Pancreas (tissue), 10 donors: ENCODE measurements at regions not wholly inside any gene's neighbourhood (a gene's known extent, or its start where the extent isn't known, plus 50 kb on each side); places are given as distances from the start of the nearest gene placed in this dataset.
A peak's percentile ranks its signal among the peaks of the same experiment; 100 is the strongest.
"Not testable (repeated sequence)": the region's sequence is repeated elsewhere in the genome, so short reads cannot be mapped to it uniquely, and the experiment has no call there.

Source experiments
- ATAC-seq, 4 donors: fragments of 200-7000 bp; cut with Tn5 transposase; one replicate each; pipeline versions ENCODE4 v1.8.0 to v1.9.1; 2020; ENCODE audit warnings: mild to moderate bottlenecking in 4 of 4, moderate library complexity in 4 of 4
- DNase-seq, 6 donors: peaks; one replicate each; pipeline ENCODE4 v3.0.0-alpha.2; 2020
- FAIRE-seq: peaks from 2 replicates; lab custom pipeline; 2012; peaks lifted over from hg19 to GRCh38; lab: Jason Lieb, UNC
- H3K27ac ChIP-seq, 4 donors: fragments of 200-600 bp; sonication (generic); 1 replicate in 3 of 4; 2 replicates in 1 of 4; pipeline versions ENCODE4 v1.5.0 to v1.8.0; 2020
- H3K27me3 ChIP-seq, 4 donors: fragments of 200-600 bp; one replicate each; pipeline ENCODE4 v1.8.0; 2021
- H3K36me3 ChIP-seq, 3 donors: fragments of 200-600 bp; sonication (generic) in 1 of 3; one replicate each; pipeline versions ENCODE4 v1.5.0 to v1.8.0; 2020 to 2021
- H3K4me1 ChIP-seq, 3 donors: fragments of 200-600 bp; one replicate each; pipeline ENCODE4 v1.8.0; 2021
- H3K4me3 ChIP-seq, 4 donors: fragments of 200-600 bp; sonication (generic) in 2 of 4; one replicate each; pipeline versions ENCODE4 v1.5.0 to v1.8.0; 2020 to 2021
- H3K9me3 ChIP-seq, 4 donors: fragments of 200-600 bp; one replicate each; pipeline ENCODE4 v1.8.0; 2021
- WGBS, 2 donors: extraction: QIAGEN DNeasy Blood & Tissue Kit; methylation state at CpG; one replicate each; pipeline ENCODE4 v1.1.7; 2013; 5-methylcytosine and 5-hydroxymethylcytosine counted together
- intact Hi-C, 3 donors: fragments of 100-400 bp; cut with DNase I; formaldehyde crosslinking; loops; one replicate each; pipeline versions ENCODE4 v1.11.1 to v1.14.2; 2022
- TF ChIP-seq, protein P1 (sequence below), 4 donors: fragments of 200-600 bp; sonication (generic) in 3 of 4; IDR thresholded peaks; one replicate each; pipeline versions ENCODE4 v1.5.0 to v1.8.0; 2021; ENCODE audit warnings: antibody characterized with exemption in 4 of 4
- donor health status: healthy with polysubstance abuse.
- donor health status: DM: no; HTN: no; CAD: no; lungs with moderate emphysema.
- donor health status: DM: no; HTN: no; CAD: no.
- donor health status: control.
- donor health status: control.
- donor health status: Bipolar disorder and iron deficiency.
- donor health status: DM: yes; HTN: yes; CAD: no.
- donor health status: DM: no; HTN: no; CAD: no.
- donor health status: DM: no; HTN: no; CAD: no.
- donor health status: DM: yes; HTN: yes; CAD: no.

DNA sequence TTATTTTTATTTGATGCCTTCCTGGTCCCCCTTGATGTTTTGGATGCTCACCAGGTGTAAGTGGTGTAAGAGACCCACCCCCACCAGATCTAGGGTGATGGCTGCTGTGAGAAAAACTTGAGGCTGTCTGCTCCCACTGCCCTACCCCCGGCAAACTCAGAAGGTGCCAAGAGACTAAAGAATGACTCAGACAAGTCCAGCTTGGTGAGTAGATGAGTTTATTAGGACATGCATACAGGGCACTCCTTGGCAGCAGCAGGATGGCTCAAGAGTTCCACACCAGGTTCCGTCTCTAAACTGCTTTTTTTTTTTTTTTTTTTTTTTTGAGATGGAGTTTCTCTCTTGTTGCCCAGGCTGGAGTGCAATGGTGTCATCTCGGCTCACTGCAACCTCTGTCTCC lies 84.0 kb upstream of the HPF1 start:
- no peak for FAIRE-seq
- 66 to 84% methylated on average over 3 of the region's 3 CpGs for WGBS, 2 donors

DNA sequence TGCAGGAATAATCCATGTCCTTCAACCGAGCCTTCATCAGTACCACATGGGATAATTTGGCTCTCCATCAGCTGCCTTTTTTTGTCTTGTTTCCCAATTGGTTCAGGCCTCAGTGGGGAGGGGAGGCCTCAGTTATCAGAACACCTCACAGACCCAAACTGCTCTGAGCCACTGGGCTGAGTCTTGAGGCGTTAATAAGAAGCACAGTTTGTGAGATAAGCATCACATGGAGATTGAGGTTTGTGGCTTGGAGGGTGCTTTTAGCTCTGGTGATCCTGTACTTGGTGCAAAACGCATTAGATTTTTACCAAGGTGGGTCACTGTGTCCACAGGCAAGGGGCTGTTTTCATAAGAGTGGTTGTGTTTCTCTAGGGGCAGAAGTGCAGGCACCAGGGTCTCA lies 82.8 kb upstream of the HPF1 start:
- DNase-seq (no peak), FAIRE-seq (no peak), ATAC-seq (no peak)
- H3K9me3 ChIP-seq, result no peaks in the 10 kb centered on the region
- H3K4me1 ChIP-seq, result no peaks in the 10 kb centered on the region
- intact Hi-C loops, result no loop called here
- H3K27ac ChIP-seq, result no peak overlapping the region
- TF ChIP-seq, protein P1, sequence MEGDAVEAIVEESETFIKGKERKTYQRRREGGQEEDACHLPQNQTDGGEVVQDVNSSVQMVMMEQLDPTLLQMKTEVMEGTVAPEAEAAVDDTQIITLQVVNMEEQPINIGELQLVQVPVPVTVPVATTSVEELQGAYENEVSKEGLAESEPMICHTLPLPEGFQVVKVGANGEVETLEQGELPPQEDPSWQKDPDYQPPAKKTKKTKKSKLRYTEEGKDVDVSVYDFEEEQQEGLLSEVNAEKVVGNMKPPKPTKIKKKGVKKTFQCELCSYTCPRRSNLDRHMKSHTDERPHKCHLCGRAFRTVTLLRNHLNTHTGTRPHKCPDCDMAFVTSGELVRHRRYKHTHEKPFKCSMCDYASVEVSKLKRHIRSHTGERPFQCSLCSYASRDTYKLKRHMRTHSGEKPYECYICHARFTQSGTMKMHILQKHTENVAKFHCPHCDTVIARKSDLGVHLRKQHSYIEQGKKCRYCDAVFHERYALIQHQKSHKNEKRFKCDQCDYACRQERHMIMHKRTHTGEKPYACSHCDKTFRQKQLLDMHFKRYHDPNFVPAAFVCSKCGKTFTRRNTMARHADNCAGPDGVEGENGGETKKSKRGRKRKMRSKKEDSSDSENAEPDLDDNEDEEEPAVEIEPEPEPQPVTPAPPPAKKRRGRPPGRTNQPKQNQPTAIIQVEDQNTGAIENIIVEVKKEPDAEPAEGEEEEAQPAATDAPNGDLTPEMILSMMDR (IDR thresholded peaks at IDR 0.05), result no peak
- no peak overlapping the region for H3K4me3 ChIP-seq
- H3K27me3 ChIP-seq, result no peaks in the 10 kb centered on the region
- no peaks in the 10 kb centered on the region for H3K36me3 ChIP-seq
- WGBS, 2 donors, result 38 to 40% methylated on average over 3 of the region's 3 CpGs

More for the DNA sequence above, 84.0 kb upstream of the HPF1 start:
- TF ChIP-seq, protein P1 (IDR thresholded peaks at IDR 0.05), result no peak
- H3K36me3 ChIP-seq, result no peaks in the 10 kb centered on the region
- H3K27ac ChIP-seq, result no peak overlapping the region
- ATAC-seq (no peak), DNase-seq (no peak)
- no peaks in the 10 kb centered on the region for H3K9me3 ChIP-seq
- H3K27me3 ChIP-seq, result no peaks in the 10 kb centered on the region
- intact Hi-C loops, result no loop called here
- no peak overlapping the region for H3K4me3 ChIP-seq
- no peaks in the 10 kb centered on the region for H3K4me1 ChIP-seq

DNA sequence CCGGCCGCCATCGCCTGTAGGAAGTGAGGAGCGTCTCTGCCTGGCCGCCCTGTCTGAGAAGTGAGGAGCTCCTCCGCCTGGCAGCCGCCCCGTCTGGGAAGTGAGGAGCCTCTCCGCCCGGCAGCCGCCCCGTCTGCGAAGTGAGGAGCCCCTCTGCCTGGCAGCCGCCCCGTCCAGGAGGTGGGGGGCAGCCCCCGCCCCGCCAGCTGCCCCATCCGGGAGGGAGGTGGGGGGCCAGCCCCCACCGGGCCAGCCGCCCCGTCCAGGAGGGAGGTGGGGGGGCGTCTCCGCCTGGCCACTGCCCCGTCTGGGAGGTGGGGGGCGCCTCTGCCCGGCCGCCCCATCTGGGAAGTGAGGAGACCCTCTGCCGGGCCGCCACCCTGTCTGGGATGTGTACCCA lies 70.6 kb upstream of the HPF1 start:
- H3K9me3 ChIP-seq, H3K4me3 ChIP-seq, H3K27ac ChIP-seq, intact Hi-C loops, H3K36me3 ChIP-seq, ATAC-seq, H3K27me3 ChIP-seq, FAIRE-seq, H3K4me1 ChIP-seq: not testable (repeated sequence)
- peak in 2 of 6 donors; percentile 14 to 57 for DNase-seq
- WGBS, 2 donors, result 87 to 97% methylated on average over 25 to 29 of the region's 29 CpGs

DNA sequence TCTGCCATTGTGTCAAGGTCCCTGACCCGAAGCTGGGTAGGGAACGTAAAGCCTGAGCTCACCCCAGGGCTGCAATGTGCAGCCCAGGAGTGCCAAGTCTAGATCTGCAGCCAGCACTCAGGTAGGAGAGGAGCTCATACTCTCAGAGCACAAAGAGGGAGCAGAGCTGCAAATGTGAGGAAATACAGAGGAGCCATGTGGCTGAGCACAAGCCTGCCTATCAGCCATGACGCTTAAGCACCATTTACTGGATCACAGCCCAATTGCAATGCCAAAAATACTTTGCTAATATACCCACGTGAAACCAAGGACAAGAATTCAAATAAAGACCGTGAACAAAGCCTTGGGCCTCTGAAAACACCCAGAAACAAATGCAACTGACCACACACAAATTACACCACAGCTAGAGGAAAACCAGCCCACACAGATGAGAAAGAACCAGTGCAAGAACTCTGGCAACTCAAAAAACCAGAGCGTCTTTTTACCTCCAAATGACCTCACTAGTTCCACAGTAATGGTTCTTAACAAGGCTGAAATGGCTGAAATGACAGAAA lies 69.0 kb upstream of the HPF1 start:
- DNase-seq, result no peak
- intact Hi-C loops, result no loop called here
- Histone ChIP-seq H3K9me3 (no peaks in the 10 kb centered on the region), H3K4me3 (no peak overlapping the region), H3K27me3 (no peaks in the 10 kb centered on the region), H3K36me3 (no peaks in the 10 kb centered on the region), H3K4me1 (no peaks in the 10 kb centered on the region), H3K27ac (no peak overlapping the region)
- 39 to 57% methylated on average over 6 of the region's 6 CpGs for WGBS, 2 donors
- no peak for ATAC-seq
- FAIRE-seq, result no peak
- TF ChIP-seq, protein P1 (IDR thresholded peaks at IDR 0.05), result no peak

DNA sequence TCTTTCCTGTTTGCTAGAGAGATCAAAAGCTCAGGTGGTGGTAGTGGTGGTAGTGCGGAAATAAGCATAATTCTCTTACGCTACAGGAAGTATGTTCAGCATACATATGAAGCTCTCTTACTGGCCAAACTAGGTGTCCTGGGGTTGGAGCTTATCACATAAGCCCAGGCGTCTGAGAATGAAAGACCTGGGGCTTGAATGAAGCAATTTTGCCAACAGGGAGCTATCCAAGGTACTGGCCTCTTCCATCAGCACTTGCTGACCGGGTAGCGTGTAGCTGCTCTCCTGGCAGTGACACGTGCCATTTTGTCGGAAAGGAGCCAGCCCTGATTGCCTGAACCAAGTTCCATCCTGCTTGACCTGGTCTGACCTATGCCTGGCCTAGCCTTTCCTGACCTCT lies 65.9 kb upstream of the HPF1 start:
- FAIRE-seq, result no peak
- H3K27ac ChIP-seq, result no peak overlapping the region
- 17 to 24% methylated on average over 7 of the region's 7 CpGs for WGBS, 2 donors
- H3K27me3 ChIP-seq, result no peaks in the 10 kb centered on the region
- intact Hi-C loops, result no loop called here
- ATAC-seq, result peak; percentile 46 to 86 (median 68)
- DNase-seq, result peak in 4 of 6 donors; percentile 21 to 38 (median 35)
- H3K36me3 ChIP-seq, result no peaks in the 10 kb centered on the region
- H3K4me1 ChIP-seq, result no peaks in the 10 kb centered on the region
- TF ChIP-seq, protein P1 (IDR thresholded peaks at IDR 0.05), result no peak
- H3K9me3 ChIP-seq, result no peaks in the 10 kb centered on the region
- H3K4me3 ChIP-seq, result no peak overlapping the region
